ENCODE measurements at regions not wholly inside any gene's neighbourhood (a gene's known extent, or its start where the extent isn't known, plus 50 kb on each side); places are given as distances from the start of the nearest gene placed in this dataset.

GRCh38 chr4:41428601-41429279 is 109.2 kb upstream of the LIMCH1 start:
- no peak overlapping the region for H3K4me3 ChIP-seq
- TF ChIP-seq POLR2A (IDR thresholded peaks at IDR 0.05), result no peak
- no peak for TF ChIP-seq CTCF (IDR thresholded peaks at IDR 0.05)
- no peak for TF ChIP-seq EP300 (IDR thresholded peaks at IDR 0.05)
- no peak for TF ChIP-seq POLR2AphosphoS5 (IDR thresholded peaks at IDR 0.05)
- peaks cover 0 to 32% (median 19%) of the 10 kb centered on the region in 4 donors for H3K4me1 ChIP-seq
- no peaks in the 10 kb centered on the region for H3K36me3 ChIP-seq
- H3K27ac ChIP-seq, result peak overlapping the region in 1 of 4 donors; percentile 78
- WGBS, 2 donors, result 86% methylated on average over 8 of the region's 8 CpGs
- intact Hi-C loops (cut with DNase I), result no loop called here
- no peaks in the 10 kb centered on the region for H3K9me3 ChIP-seq
- no peak for DNase-seq
- no peaks in the 10 kb centered on the region for H3K27me3 ChIP-seq

- DNase-seq, result no peak
- Histone ChIP-seq H3K4me3 (no peak overlapping the region), H3K36me3 (no peaks in the 10 kb centered on the region), H3K27ac (peak overlapping the region in 1 of 4 donors; percentile 78), H3K4me1 (peaks cover 0 to 32% (median 19%) of the 10 kb centered on the region in 4 donors), H3K9me3 (no peaks in the 10 kb centered on the region), H3K27me3 (no peaks in the 10 kb centered on the region)
- TF ChIP-seq EP300 (IDR thresholded peaks at IDR 0.05) (no peak), POLR2A (IDR thresholded peaks at IDR 0.05) (no peak), CTCF (IDR thresholded peaks at IDR 0.05) (no peak), POLR2AphosphoS5 (IDR thresholded peaks at IDR 0.05) (no peak)
- WGBS, 2 donors, result 89 to 91% methylated on average over 5 of the region's 5 CpGs
- intact Hi-C loops (cut with DNase I), result no loop called here
Observed at GRCh38 chr4:41429280-41429669, 108.7 kb upstream of the LIMCH1 start.

GRCh38 chr4:41430792-41431191 is 107.2 kb upstream of the LIMCH1 start:
- peak overlapping the region in 1 of 4 donors; percentile 65 for H3K27ac ChIP-seq
- DNase-seq, result no peak
- H3K27me3 ChIP-seq, result no peaks in the 10 kb centered on the region
- no peaks in the 10 kb centered on the region for H3K9me3 ChIP-seq
- intact Hi-C loops (cut with DNase I), result no loop called here
- H3K4me3 ChIP-seq, result no peak overlapping the region
- H3K36me3 ChIP-seq, result no peaks in the 10 kb centered on the region
- 87 to 88% methylated on average over 1 of the region's 1 CpG for WGBS, 2 donors
- peaks cover 0 to 32% (median 19%) of the 10 kb centered on the region in 4 donors for H3K4me1 ChIP-seq
- TF ChIP-seq POLR2AphosphoS5 (IDR thresholded peaks at IDR 0.05) (peak in 1 of 4 donors; percentile 19), POLR2A (IDR thresholded peaks at IDR 0.05) (no peak)

- Histone ChIP-seq H3K27ac (peak overlapping the region in 1 of 4 donors; percentile 65), H3K4me3 (no peak overlapping the region), H3K36me3 (no peaks in the 10 kb centered on the region), H3K4me1 (peaks cover 0 to 33% (median 21%) of the 10 kb centered on the region in 4 donors), H3K27me3 (no peaks in the 10 kb centered on the region), H3K9me3 (no peaks in the 10 kb centered on the region)
- TF ChIP-seq POLR2A (IDR thresholded peaks at IDR 0.05) (no peak), POLR2AphosphoS5 (IDR thresholded peaks at IDR 0.05) (no peak), CTCF (IDR thresholded peaks at IDR 0.05) (no peak), EP300 (IDR thresholded peaks at IDR 0.05) (no peak)
- no peak for DNase-seq
- WGBS, 2 donors, result 93 to 96% methylated on average over 1 of the region's 1 CpG
- intact Hi-C loops (cut with DNase I), result no loop called here
Observed at GRCh38 chr4:41431276-41431675, 106.7 kb upstream of the LIMCH1 start.

GRCh38 chr4:41432219-41432618 is 105.7 kb upstream of the LIMCH1 start:
- TF ChIP-seq POLR2AphosphoS5 (IDR thresholded peaks at IDR 0.05) (no peak), POLR2A (IDR thresholded peaks at IDR 0.05) (no peak), EP300 (IDR thresholded peaks at IDR 0.05) (no peak), CTCF (IDR thresholded peaks at IDR 0.05) (no peak)
- Histone ChIP-seq H3K36me3 (no peaks in the 10 kb centered on the region), H3K4me1 (peaks cover 0 to 33% (median 20%) of the 10 kb centered on the region in 4 donors), H3K27me3 (no peaks in the 10 kb centered on the region), H3K27ac (peak overlapping the region in 1 of 4 donors; percentile 65), H3K4me3 (no peak overlapping the region), H3K9me3 (no peaks in the 10 kb centered on the region)
- no peak for DNase-seq
- WGBS, 2 donors, result 87 to 96% methylated on average over 2 of the region's 2 CpGs
- intact Hi-C loops (cut with DNase I), result no loop called here

All from sigmoid colon (tissue), 6 donors.